KBM-7 (cell line): ENCODE measurements at regions not wholly inside any gene's neighbourhood (a gene's known extent, or its start where the extent isn't known, plus 50 kb on each side); places are given as distances from the start of the nearest gene placed in this dataset.

Experiments used
- DNase-seq: peaks from one replicate; pipeline ENCODE4 v3.0.0-alpha.2; 2015
- in situ Hi-C: fragments of 300-500 bp; cut with MboI; formaldehyde crosslinking; loops from 2 replicates; pipeline ENCODE4 v1.14.3; 2020; ENCODE audit warnings: low sequenced_read_pairs, low pct_unique_long_range_greater_than_20kb, mixed read lengths

- in situ Hi-C loops, result no loop called here
Measured at GRCh38 chr18:30591462-30591861, 451.1 kb downstream of the DSC3 start.

DNA sequence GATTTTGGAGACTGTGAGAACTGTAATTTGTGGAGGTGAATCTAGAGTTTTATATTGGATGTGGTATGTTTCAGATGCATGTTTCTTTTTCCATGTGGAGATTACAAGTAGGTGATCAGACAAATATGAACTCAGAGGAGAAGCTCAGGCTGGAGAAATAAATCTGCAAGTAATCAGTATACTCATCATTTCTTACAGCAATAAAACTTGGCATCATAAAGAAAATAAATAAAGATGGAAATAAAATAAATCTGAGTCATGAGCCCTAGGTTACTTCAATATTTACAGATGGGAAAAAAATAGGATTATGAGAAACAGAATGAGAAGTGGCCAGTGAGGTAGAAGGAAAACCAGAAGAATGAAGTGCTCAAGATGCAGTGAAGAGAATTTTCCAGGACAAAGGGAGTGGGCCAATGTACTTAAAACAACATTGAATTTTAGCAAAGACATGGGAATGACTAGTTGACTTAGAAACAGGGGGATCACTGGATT is 453.8 kb downstream of the DSC3 start:
- in situ Hi-C loops, result no loop called here
- no peak for DNase-seq

More at GRCh38 chr18:30591462-30591861, 451.1 kb downstream of the DSC3 start:
- DNase-seq, result no peak

GRCh38 chr18:30583768-30584167 is 458.8 kb downstream of the DSC3 start:
- in situ Hi-C loops, result no loop called here

DNA sequence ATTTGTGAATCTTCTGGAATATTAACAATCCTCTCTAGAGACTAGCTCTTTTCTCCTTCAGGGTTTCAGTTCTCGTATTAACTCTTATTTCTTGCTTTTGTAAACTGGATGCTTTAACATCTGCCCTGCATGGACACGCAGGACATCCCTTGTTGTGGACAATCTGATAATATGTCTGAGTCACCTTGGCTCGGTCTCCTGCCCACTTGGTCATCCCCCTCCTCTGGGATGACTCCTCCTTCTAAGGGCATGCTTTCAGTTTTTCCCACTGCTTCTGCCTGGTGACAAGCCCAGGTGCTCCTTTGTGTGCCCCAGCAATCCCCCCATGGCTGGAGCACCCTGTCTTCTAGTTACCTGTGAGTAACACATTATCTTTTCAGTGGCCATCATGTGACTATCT is 460.5 kb downstream of the DSC3 start:
- in situ Hi-C loops, result no loop called here
- DNase-seq, result no peak

More at GRCh38 chr18:30583768-30584167, 458.8 kb downstream of the DSC3 start:
- no peak for DNase-seq

GRCh38 chr18:30578707-30579106 is 463.8 kb downstream of the DSC3 start:
- in situ Hi-C loops, result no loop called here
- no peak for DNase-seq

DNA sequence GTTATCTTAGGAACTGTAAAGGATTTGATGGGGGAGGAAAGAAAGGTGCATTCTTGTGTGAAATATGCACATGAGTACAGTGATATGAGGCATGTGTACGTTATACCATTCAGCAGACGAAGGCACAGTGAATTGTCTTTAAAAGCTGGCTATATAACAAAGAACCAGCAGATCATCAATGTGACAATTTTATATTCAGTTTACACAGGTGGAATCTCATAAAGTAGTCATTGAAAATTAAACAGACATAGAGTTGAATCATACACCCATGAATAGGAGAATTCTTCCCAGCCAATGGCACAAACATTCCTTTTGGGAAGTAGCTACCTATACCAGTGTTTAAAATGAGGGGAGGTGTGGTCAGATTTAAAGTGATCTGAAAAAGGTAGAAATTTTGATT is 470.3 kb downstream of the DSC3 start:
- in situ Hi-C loops, result no loop called here
- DNase-seq, result no peak

DNA sequence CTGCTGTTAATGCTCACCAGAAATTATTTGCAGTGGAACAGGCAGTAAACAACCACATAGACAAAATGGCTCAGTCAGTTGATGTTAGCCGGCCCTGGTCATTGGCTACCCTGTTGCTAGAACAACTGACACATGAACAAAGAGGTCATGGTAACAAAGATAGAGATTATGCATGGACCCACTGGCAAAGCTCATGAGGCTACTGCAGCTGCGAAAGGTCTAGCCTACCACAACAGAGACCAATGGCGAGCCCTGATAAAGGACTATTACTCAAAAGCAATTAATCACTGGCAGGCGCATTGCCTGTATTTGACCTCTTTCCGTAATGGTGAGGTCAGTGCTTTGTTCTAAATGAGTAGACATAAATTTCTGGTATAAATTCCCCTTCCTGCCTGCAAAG is 474.2 kb downstream of the DSC3 start:
- in situ Hi-C loops, result no loop called here

DNA sequence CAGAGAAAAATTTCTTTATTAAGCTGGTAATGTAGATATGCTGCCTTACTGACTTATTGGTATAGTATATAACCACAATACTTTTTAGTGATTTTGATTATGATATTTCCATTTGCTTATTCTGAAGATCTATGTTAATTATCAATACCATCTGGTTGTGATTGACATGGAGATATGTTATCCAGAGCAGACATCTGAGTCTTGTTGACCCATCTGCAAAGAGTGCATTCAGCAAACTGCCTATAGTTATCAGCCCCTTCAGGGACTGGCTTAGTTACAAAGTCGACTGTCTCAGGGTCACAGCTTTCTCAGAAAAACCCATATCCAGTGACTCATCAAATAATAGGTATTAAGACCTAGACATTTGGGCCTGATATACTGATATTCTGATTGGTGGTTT is 475.7 kb downstream of the DSC3 start:
- in situ Hi-C loops, result no loop called here
- DNase-seq, result no peak

More for the DNA sequence above, 474.2 kb downstream of the DSC3 start:
- no peak for DNase-seq

GRCh38 chr18:30562231-30562630 is 480.3 kb downstream of the DSC3 start:
- DNase-seq, result no peak
- in situ Hi-C loops, result no loop called here

- DNase-seq, result no peak
- in situ Hi-C loops, result no loop called here
Measured at GRCh38 chr18:30556112-30556511, 486.4 kb downstream of the DSC3 start.

GRCh38 chr18:30545393-30545792 is 497.1 kb downstream of the DSC3 start:
- DNase-seq, result no peak
- in situ Hi-C loops, result no loop called here

DNA sequence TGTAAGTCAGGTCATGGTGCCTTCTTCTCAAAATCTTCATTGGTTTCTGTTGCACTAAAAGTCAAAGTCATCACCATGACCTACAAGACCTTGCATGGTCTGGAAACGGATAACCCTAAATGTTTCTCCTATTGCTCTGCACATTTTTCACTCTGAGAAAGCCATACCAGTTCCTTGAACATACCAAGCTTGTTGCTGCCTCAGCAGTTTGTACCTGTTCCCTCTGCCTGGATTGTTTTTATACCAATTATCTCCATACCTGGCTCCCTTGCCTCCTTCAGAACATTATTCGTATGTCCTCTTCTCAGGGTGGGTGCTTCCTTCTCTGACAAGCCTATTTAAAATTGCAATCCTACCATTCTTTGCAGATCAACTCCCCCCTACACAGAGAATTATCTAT is 498.4 kb downstream of the DSC3 start:
- in situ Hi-C loops, result no loop called here
- no peak for DNase-seq

DNA sequence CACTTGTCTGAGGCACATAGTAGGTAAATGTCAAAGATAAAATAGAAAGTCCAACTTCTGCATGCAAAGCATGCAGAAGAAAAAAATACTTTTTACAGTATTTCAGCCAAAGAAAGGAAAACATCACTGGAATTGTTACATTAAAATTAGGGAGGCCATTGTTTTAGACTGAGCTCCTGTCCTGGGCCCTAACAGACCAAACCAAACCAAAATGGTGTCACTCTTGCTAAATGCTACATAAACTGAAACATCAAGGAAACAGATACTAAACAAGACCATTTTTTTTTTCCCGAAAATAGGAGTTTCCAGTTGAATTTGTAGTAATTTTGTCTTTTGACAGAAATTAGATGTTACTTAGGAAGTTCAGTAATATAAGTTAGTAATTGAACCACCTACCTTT is 508.8 kb downstream of the DSC3 start:
- no peak for DNase-seq
- in situ Hi-C loops, result no loop called here

GRCh38 chr18:30527917-30528316 is 514.6 kb downstream of the DSC3 start:
- in situ Hi-C loops, result no loop called here
- no peak for DNase-seq

GRCh38 chr18:30527226-30527625 is 515.3 kb downstream of the DSC3 start:
- no peak for DNase-seq
- in situ Hi-C loops, result no loop called here

GRCh38 chr18:30522288-30522929 is 520.1 kb downstream of the DSC3 start:
- DNase-seq, result no peak

DNA sequence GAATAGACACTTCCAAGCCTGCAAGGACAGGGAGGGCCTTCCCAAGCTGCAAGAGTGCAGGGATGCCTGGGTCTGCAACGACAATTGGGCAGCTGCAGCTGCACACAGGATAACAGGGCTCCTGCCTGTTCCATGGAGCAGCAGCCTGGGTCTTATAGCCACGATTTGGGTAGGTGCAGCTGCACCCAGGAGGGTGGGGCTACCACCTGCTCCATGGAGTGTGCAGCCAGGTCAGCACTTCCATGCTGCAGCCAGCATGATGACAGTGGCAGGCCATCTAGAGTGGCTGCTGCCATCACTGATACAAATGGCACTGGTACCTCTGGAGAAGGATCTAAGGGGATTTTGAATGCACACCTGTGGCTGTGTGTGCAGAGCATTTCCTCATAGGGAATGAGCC is 528.5 kb downstream of the DSC3 start:
- in situ Hi-C loops, result no loop called here
- no peak for DNase-seq

More at GRCh38 chr18:30522288-30522929, 520.1 kb downstream of the DSC3 start:
- in situ Hi-C loops, result no loop called here

DNA sequence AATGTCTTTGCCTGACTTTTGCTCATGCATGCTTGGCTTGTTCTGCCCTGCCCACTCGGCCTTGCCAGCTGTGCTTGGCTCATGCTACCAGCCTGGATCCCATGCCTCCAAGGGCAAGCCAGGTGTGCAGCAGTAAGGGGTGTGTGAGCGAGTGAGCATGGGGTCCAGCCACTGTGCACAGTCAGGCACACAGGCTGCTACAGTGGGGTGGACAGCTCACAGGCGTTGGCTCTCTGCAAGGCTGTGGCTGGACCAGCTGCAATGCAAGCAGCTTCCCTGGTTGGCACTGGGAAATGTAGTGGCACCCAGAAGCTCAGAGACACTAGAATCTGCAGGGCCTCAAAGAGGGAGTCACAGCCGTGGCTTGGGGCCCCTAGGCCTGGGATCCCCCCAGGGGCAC is 529.7 kb downstream of the DSC3 start:
- no peak for DNase-seq
- in situ Hi-C loops, result no loop called here

DNA sequence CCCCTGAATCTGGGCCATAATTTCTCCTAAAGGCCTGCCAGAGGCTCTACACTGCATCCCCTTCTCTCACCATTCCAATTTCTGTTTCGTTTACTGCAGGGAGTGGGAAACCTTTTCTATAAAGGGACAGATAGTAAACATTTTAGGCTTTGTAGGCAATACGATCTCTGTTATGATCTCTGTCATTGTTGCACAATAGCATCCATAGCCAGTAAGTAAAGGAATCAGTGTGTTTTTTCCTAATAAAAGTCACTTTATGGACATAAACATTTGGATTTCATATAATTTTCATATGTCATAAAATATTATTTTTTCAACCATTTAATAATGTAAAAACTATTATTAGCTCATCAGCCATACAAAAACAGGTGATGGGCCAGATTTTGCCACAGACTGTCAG is 531.7 kb downstream of the DSC3 start:
- no peak for DNase-seq
- in situ Hi-C loops, result no loop called here

GRCh38 chr18:30501594-30501993 is 540.9 kb downstream of the DSC3 start:
- in situ Hi-C loops, result no loop called here
- no peak for DNase-seq

DNA sequence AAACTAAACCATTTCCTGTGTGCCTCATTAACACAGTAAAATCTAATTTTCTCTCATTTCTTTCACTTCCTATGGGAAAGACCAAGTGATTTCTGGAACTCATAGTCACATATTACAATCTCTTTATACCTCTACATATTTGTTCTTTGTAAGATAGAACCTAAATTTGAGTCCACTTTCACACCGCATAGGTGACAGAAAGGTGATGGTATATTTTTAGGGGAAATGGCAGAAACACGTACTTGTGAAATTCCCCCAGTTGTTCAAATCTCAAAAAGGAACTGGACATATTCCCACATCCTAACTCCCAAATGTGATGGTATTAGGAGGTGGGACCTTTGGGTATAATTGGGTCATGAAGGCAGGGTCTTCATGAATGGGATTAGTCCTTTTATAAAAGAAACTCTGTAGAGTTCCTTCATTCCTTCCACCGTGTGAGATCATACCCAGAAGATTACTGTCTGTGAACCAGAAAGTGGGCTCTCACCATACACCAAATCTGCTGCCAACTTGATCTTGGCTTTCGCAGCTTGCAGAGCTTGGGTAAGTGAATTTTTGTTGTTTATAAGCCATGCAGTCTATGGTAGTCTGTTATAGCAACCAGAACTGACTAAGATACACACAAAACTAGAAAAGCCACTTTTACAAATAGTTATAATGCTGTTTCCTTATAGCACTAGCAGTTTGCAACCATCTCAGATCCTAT is 542.1 kb downstream of the DSC3 start:
- no peak for DNase-seq
- in situ Hi-C loops, result no loop called here
